ENCODE measurements at regions not wholly inside any gene's neighbourhood (a gene's known extent, or its start where the extent isn't known, plus 50 kb on each side); places are given as distances from the start of the nearest gene placed in this dataset.

- peak; percentile 92 for TF ChIP-seq UBTF (CRISPR knock-in tag; IDR thresholded peaks at IDR 0.05)
- peak; percentile 79; the same call in 1 of the 2 replicates for TF ChIP-seq ZBTB26 (CRISPR knock-in tag; IDR thresholded peaks at IDR 0.05; ENCODE audit: borderline replicate concordance)
- no peak for TF ChIP-seq ZNF562 (CRISPR knock-in tag; IDR thresholded peaks at IDR 0.05; ENCODE audit: borderline replicate concordance)
- no peak for TF ChIP-seq ZFP36 (IDR thresholded peaks at IDR 0.05; ENCODE audit: borderline replicate concordance, low read depth, low read length, partially characterized antibody)
- TF ChIP-seq FOXM1 (CRISPR knock-in tag; IDR thresholded peaks at IDR 0.05) = no peak
- TF ChIP-seq ZNF292 (CRISPR knock-in tag; IDR thresholded peaks at IDR 0.05; ENCODE audit: borderline replicate concordance, low read depth) = peak; percentile 94; the same call in 1 of the 2 replicates
- no peak; the same call in 2 of the 3 replicates for TF ChIP-seq MXI1 (IDR thresholded peaks at IDR 0.05; ENCODE audit: borderline replicate concordance, low read depth, low read length)
- no peak for TF ChIP-seq FOXO4 (CRISPR knock-in tag; conservative IDR thresholded peaks at IDR 0.05)
- 0 out of 2 replicates have a peak, but pooled peaks have one; percentile 28 for TF ChIP-seq ZNF776 (CRISPR knock-in tag; IDR thresholded peaks at IDR 0.05)
- peak; percentile 93 for TF ChIP-seq ATF3 (CRISPR knock-in tag; IDR thresholded peaks at IDR 0.05)
- peak; percentile 64; the same call in 1 of the 2 replicates for TF ChIP-seq KLF6 (CRISPR knock-in tag; IDR thresholded peaks at IDR 0.05)
- peak; percentile 92 for TF ChIP-seq ZBTB7B (CRISPR knock-in tag; IDR thresholded peaks at IDR 0.05)
- no peak for TF ChIP-seq NR0B2 (CRISPR knock-in tag; IDR thresholded peaks at IDR 0.05)
- peak; percentile 67 for TF ChIP-seq ZNF770 (CRISPR knock-in tag; IDR thresholded peaks at IDR 0.05)
- no peak for TF ChIP-seq PRPF4 (IDR thresholded peaks at IDR 0.05; ENCODE audit: low read depth, low read length, poor library complexity, severe bottlenecking)
- peak; percentile 88 for TF ChIP-seq ZNF124 (CRISPR knock-in tag; IDR thresholded peaks at IDR 0.05)
- TF ChIP-seq CREB1 (IDR thresholded peaks at IDR 0.05) = peak; percentile 76
- TF ChIP-seq CREB1 (CRISPR knock-in tag; IDR thresholded peaks at IDR 0.05) = peak; percentile 67
- no peak for TF ChIP-seq IKZF1 (IDR thresholded peaks at IDR 0.05)
- no peak for TF ChIP-seq ZNF496 (CRISPR knock-in tag; IDR thresholded peaks at IDR 0.05; ENCODE audit: insufficient replicate concordance)
Observed at GRCh38 chr7:155951554-155952158, 139.4 kb upstream of the SHH start (continued).

Measured in HepG2 (cell line).